HG03558 (cell line): ENCODE measurements at regions not wholly inside any gene's neighbourhood (a gene's known extent, or its start where the extent isn't known, plus 50 kb on each side); places are given as distances from the start of the nearest gene placed in this dataset.

Experiments
- ATAC-seq: cut with Tn5 transposase; IDR thresholded peaks from one replicate; pipeline ENCODE4 v1.9.1; 2021; ENCODE audit warnings: moderate number of reproducible peaks; ENCODE audit not compliant: unreplicated experiment; ENCODE audit errors: extremely low read depth

GRCh38 chr1:110766336-110766647, 91.6 kb upstream of the KCNA3 start:
- ATAC-seq, result no peak

DNA sequence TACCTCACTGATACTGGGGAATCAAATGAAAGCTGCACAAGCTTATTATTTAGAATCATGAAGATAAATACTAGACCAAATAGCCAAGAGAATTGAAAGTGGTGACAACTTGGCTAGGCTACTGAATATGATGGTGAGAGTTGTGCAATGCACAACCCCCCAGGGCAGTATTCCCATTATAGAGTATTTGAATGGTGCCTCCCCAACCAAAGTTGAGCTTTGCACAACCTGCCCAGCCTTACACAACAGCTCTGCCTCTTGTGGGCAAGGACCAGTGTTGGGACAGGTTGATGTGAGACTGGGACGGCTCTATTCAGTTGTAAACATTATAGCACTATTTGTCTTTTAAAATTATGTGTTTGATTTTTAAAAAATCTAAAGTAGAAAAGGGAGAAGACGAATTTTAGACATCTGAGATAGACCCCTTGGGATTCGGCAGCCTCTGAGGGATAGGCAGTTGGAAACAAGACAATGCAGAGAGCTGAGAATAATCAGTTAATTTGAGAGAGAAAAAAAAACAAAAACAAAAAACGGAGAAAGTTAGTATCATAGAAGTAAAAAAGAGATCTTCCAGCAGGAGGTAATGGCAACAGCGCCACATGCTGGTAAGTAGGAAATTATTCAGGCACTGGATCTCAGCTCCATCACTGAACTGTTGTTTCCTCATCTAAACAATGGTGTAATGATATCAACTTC, 91.0 kb upstream of the KCNA3 start:
- ATAC-seq, result no peak

GRCh38 chr1:110763149-110763548, 88.4 kb upstream of the KCNA3 start:
- ATAC-seq, result no peak

DNA sequence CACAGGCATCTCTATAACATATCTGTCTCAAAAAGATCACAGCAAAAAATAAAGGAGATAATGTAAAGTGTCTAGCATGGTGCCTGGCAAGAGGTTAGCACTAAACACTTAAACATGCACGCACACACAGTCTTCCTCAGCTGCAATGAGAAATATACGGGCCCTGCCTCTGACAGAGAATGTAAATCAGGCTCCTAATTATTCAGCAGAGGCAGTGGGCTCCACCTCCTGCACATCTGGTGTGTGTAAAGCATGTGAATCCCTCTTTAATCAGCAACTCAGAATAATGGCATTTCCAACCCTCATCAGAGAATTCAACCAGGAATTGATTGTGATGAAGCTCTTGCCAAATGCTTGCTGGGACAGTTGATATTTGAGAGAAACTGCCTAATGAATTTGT, 85.6 kb upstream of the KCNA3 start:
- ATAC-seq, result no peak

- no peak for ATAC-seq
Observed at GRCh38 chr1:110756506-110756905, 81.8 kb upstream of the KCNA3 start.

- ATAC-seq, result no peak
Observed at GRCh38 chr1:110752941-110753725, 78.4 kb upstream of the KCNA3 start.

- ATAC-seq, result no peak
Observed at GRCh38 chr1:110750562-110750961, 75.8 kb upstream of the KCNA3 start.

- no peak for ATAC-seq
Observed at GRCh38 chr1:110749960-110750359, 75.2 kb upstream of the KCNA3 start.

DNA sequence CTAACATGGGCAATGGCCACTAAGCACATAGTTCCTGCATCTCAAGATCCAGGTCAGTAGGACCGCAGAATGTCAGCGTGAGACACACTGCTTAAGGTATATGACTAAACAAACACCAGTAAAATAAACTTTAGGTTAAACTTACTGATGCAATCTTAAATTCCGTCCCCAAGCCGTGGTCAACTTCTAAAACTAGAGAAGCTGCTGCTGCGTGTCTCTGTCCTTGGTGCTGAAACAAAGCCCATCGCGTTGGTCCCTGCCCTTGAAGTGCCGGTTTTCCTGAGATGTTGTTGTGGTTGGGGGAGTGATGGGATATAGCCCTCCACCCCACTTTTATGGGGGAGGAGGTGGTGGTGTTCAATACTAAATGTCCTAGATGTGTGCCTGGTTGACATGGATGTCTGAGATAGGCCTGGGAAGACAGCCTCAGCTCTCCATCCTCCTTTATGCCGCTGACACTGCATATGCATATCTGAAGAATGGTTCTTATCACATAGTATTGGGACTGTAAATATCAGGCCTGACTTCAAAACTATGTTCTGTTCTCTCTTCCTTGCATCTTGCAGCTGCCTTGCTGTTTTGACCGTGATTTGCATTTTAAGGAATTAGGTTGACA, 72.0 kb upstream of the KCNA3 start:
- ATAC-seq, result no peak

- no peak for ATAC-seq
Observed at GRCh38 chr1:110743397-110743796, 68.7 kb upstream of the KCNA3 start.

GRCh38 chr1:110736900-110737605, 62.3 kb upstream of the KCNA3 start:
- ATAC-seq, result no peak

DNA sequence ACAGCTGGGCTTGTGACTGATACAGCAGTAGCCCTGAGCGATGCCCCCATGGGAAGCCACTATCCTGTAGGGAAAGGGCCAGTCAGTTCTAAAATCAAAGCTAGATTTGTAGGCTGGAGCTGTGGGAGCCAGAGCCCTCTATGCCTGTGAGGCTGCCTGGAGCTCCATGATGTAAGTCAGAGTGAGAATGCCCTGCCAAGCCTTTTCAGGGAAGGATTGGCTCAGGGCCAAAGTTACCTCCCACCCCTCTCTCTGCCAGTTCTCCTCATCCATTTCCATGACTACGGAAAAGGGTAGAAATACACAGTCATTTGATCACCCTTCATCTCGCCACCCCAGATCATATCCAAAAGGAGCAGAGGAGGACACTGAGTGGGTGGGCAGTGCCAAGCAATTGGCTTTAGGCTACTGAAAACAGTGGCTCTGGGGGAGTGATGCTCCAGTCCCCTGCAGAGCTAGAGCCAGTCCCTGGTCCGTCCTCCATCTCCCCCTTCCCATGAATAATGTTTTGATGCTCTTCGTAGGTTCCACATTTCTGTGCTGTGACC, 59.5 kb upstream of the KCNA3 start:
- ATAC-seq, result no peak

GRCh38 chr1:110731529-110731928, 56.8 kb upstream of the KCNA3 start:
- no peak for ATAC-seq

DNA sequence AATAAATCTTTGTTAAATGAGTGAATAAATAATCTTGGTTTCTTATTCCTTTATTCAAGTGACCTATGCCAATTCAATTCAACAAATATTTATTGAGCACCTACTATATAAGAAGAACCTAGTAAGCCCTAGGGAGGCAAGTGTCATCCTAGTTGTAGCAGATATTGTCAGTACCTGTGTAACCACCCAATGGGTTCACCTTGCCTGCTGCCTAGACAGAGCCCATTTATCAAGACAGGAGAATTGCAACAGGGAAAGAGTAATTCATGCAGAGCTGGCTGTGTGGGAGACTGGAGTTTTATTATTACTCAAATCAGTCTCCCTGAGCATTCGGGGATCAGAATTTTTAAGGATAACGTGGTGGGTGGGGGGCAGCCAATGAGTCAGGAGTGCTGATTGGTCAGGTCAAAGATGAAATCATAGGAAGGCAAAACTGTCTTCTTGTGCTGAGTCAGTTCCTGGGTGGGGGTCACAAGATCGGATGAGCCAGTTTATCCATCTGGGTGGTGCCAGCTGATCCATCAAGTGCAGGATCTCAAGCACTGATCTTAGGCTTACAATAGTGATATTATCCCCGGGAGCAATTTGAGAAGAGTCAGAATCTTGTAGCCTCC, 53.8 kb upstream of the KCNA3 start:
- no peak for ATAC-seq

DNA sequence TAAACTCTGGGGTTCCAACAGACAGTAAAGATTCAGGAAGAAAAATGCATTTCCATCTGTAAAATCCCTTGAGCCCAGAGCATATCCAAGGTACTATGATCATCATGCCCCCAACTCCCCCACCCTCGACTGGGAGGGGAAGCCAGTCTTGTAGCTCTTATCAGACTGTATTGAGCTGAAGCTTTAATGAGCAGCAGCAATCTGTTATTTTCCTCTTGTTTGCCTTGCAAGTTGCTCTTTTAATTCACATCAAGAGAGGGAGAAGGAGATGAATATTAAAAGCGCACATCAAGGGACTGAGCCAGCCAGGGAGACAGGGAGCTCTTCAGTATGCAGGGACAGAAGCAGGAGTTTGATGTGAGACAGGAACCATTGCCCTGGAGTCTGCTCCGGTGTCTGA, 52.5 kb upstream of the KCNA3 start:
- no peak for ATAC-seq

GRCh38 chr1:110726755-110727154, 52.0 kb upstream of the KCNA3 start:
- no peak for ATAC-seq
